K562 (cell line): ENCODE measurements at regions not wholly inside any gene's neighbourhood (a gene's known extent, or its start where the extent isn't known, plus 50 kb on each side); places are given as distances from the start of the nearest gene placed in this dataset.

Source experiments
- CHD2 ChIP-seq: IDR thresholded peaks from 2 replicates; pipeline ENCODE4 v1.6.1; 2011; ENCODE audit warnings: low read depth, low read length
- EP300 ChIP-seq: IDR thresholded peaks from 2 replicates; pipeline ENCODE4 v1.6.1; 2012; ENCODE audit warnings: low read length, improper control_type of control experiment
- FOXA1 ChIP-seq: fragments of 450-650 bp; IDR thresholded peaks from 2 replicates; pipeline ENCODE4 v1.6.1; 2016; ENCODE audit warnings: mild to moderate bottlenecking, borderline replicate concordance
- FOXA3 ChIP-seq, 2 experiments: fragments of 450-650 bp in 1 of 2; sonication (generic) in 1 of 2; formaldehyde crosslinking; IDR thresholded peaks in 1 of 2; conservative IDR thresholded peaks in 1 of 2; 2 replicates each; pipeline versions ENCODE4 v1.4.0 to v1.8.0; 2020 to 2022; ENCODE audit warnings: mild to moderate bottlenecking in 2 of 2, missing genetic modification reagents in 1 of 2
- KDM4B ChIP-seq, 2 experiments: fragments of 450-650 bp in 1 of 2; sonication (generic) in 1 of 2; IDR thresholded peaks; 2 replicates each; pipeline ENCODE4 v1.6.1; 2016 to 2017; ENCODE audit warnings: borderline replicate concordance in 2 of 2, antibody characterized with exemption in 1 of 2, low read depth in 1 of 2, mild to moderate bottlenecking in 1 of 2
- MYC ChIP-seq, 2 experiments: fragments of 250-450 bp in 1 of 2; sonication (Bioruptor Pico) in 1 of 2; IDR thresholded peaks; 2 replicates each; pipeline versions ENCODE4 v1.5.1 to v1.6.1; 2012 to 2021; ENCODE audit warnings: low read depth in 2 of 2, borderline replicate concordance in 1 of 2, improper control_type of control experiment in 1 of 2, low read length in 1 of 2, mild to moderate bottlenecking in 1 of 2, moderate library complexity in 1 of 2
- NCOA6 ChIP-seq: fragments of 450-650 bp; IDR thresholded peaks from 2 replicates; pipeline ENCODE4 v1.6.1; 2017; ENCODE audit warnings: mild to moderate bottlenecking
- YBX1 ChIP-seq: fragments of 450-650 bp; IDR thresholded peaks from 2 replicates; pipeline ENCODE4 v1.7.1; 2016; ENCODE audit warnings: mild to moderate bottlenecking
- ZC3H4 ChIP-seq: sonication (generic); formaldehyde crosslinking; IDR thresholded peaks from 2 replicates; pipeline ENCODE4 v1.9.0; 2021; ENCODE audit warnings: missing genetic modification reagents, borderline replicate concordance
- ZFP1 ChIP-seq: fragments of 450-650 bp; formaldehyde crosslinking; IDR thresholded peaks from 2 replicates; pipeline ENCODE4 v1.4.0; 2020; ENCODE audit warnings: mild to moderate bottlenecking, mixed read lengths
- TF ChIP-seq, protein P1 (sequence below): fragments of 450-650 bp; IDR thresholded peaks from 2 replicates; pipeline ENCODE4 v1.6.1; 2014; ENCODE audit warnings: low read depth, mild to moderate bottlenecking, moderate library complexity, borderline replicate concordance
- TF ChIP-seq, protein P2 (sequence below): fragments of 450-650 bp; IDR thresholded peaks from 2 replicates; pipeline ENCODE4 v1.6.1; 2018; ENCODE audit not compliant: partially characterized antibody
- TF ChIP-seq, protein P3 (sequence below), 3 experiments: IDR thresholded peaks in 2 of 3; conservative IDR thresholded peaks in 1 of 3; 2 replicates each; pipeline ENCODE4 v1.5.1; 2011 to 2012; ENCODE audit warnings: low read length in 3 of 3, mild to moderate bottlenecking in 3 of 3, control low read depth in 2 of 3, improper control_type of control experiment in 1 of 3, inconsistent platforms in 1 of 3, low read depth in 1 of 3, mixed read lengths in 1 of 3, moderate library complexity in 1 of 3; ENCODE audit not compliant: insufficient read depth in 2 of 3
- TF ChIP-seq, protein P4 (sequence below): fragments of 450-650 bp; IDR thresholded peaks from one replicate; pipeline ENCODE4 v1.6.1; 2018; ENCODE audit warnings: mild to moderate bottlenecking, moderate library complexity; ENCODE audit not compliant: partially characterized antibody

DNA sequence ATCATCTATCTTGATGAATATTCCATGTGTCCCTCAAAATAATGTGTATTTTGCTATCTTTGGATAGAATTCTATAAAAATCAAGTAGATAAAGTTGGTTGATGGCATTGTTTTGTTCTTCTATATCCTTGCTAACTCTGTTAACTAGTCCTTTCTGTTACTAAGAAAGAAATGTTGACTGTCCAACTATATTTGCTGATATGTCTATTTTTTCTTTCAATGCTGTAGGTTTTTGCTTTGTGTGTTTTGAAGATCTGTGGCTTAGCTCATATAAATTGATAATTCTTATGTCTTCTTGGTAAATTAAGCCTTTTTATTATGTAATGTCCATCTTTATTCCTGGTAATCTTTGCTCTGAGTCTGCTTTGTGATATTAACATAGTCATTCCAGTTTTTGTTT is 70.9 kb downstream of the SUCNR1 start:
- no peak for TF ChIP-seq ZFP1
- TF ChIP-seq FOXA3 (CRISPR knock-in tag; conservative IDR thresholded peaks at IDR 0.05 in 1 of 2, IDR thresholded peaks at IDR 0.05 in 1 of 2), result no peak
- no peak for TF ChIP-seq NCOA6
- no peak for TF ChIP-seq ZC3H4 (CRISPR knock-in tag)
- TF ChIP-seq MYC (IDR thresholded peaks at IDR 0.05; ENCODE audit: low read depth, low read length), result no peak
- TF ChIP-seq MYC (CRISPR knock-in tag; IDR thresholded peaks at IDR 0.05; ENCODE audit: borderline replicate concordance, low read depth), result no peak
- TF ChIP-seq, protein P1, sequence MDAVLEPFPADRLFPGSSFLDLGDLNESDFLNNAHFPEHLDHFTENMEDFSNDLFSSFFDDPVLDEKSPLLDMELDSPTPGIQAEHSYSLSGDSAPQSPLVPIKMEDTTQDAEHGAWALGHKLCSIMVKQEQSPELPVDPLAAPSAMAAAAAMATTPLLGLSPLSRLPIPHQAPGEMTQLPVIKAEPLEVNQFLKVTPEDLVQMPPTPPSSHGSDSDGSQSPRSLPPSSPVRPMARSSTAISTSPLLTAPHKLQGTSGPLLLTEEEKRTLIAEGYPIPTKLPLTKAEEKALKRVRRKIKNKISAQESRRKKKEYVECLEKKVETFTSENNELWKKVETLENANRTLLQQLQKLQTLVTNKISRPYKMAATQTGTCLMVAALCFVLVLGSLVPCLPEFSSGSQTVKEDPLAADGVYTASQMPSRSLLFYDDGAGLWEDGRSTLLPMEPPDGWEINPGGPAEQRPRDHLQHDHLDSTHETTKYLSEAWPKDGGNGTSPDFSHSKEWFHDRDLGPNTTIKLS, result no peak
- no peak for TF ChIP-seq EP300
- no peak for TF ChIP-seq CHD2
- no peak for TF ChIP-seq YBX1
- TF ChIP-seq, protein P2, sequence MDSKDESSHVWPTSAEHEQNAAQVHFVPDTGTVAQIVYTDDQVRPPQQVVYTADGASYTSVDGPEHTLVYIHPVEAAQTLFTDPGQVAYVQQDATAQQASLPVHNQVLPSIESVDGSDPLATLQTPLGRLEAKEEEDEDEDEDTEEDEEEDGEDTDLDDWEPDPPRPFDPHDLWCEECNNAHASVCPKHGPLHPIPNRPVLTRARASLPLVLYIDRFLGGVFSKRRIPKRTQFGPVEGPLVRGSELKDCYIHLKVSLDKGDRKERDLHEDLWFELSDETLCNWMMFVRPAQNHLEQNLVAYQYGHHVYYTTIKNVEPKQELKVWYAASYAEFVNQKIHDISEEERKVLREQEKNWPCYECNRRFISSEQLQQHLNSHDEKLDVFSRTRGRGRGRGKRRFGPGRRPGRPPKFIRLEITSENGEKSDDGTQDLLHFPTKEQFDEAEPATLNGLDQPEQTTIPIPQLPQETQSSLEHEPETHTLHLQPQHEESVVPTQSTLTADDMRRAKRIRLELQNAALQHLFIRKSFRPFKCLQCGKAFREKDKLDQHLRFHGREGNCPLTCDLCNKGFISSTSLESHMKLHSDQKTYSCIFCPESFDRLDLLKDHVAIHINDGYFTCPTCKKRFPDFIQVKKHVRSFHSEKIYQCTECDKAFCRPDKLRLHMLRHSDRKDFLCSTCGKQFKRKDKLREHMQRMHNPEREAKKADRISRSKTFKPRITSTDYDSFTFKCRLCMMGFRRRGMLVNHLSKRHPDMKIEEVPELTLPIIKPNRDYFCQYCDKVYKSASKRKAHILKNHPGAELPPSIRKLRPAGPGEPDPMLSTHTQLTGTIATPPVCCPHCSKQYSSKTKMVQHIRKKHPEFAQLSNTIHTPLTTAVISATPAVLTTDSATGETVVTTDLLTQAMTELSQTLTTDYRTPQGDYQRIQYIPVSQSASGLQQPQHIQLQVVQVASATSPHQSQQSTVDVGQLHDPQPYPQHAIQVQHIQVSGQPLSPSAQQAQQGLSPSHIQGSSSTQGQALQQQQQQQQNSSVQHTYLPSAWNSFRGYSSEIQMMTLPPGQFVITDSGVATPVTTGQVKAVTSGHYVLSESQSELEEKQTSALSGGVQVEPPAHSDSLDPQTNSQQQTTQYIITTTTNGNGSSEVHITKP, result no peak
- no peak for TF ChIP-seq KDM4B (IDR thresholded peaks at IDR 0.05; ENCODE audit: borderline replicate concordance in 2 of 2, low read depth in 1 of 2)
- TF ChIP-seq FOXA1, result no peak
- TF ChIP-seq, protein P3, sequence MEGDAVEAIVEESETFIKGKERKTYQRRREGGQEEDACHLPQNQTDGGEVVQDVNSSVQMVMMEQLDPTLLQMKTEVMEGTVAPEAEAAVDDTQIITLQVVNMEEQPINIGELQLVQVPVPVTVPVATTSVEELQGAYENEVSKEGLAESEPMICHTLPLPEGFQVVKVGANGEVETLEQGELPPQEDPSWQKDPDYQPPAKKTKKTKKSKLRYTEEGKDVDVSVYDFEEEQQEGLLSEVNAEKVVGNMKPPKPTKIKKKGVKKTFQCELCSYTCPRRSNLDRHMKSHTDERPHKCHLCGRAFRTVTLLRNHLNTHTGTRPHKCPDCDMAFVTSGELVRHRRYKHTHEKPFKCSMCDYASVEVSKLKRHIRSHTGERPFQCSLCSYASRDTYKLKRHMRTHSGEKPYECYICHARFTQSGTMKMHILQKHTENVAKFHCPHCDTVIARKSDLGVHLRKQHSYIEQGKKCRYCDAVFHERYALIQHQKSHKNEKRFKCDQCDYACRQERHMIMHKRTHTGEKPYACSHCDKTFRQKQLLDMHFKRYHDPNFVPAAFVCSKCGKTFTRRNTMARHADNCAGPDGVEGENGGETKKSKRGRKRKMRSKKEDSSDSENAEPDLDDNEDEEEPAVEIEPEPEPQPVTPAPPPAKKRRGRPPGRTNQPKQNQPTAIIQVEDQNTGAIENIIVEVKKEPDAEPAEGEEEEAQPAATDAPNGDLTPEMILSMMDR (IDR thresholded peaks at IDR 0.05 in 2 of 3, conservative IDR thresholded peaks at IDR 0.05 in 1 of 3; ENCODE audit: insufficient read depth in 2 of 3, low read depth in 1 of 3, low read length in 3 of 3), result no peak
- TF ChIP-seq, protein P4, sequence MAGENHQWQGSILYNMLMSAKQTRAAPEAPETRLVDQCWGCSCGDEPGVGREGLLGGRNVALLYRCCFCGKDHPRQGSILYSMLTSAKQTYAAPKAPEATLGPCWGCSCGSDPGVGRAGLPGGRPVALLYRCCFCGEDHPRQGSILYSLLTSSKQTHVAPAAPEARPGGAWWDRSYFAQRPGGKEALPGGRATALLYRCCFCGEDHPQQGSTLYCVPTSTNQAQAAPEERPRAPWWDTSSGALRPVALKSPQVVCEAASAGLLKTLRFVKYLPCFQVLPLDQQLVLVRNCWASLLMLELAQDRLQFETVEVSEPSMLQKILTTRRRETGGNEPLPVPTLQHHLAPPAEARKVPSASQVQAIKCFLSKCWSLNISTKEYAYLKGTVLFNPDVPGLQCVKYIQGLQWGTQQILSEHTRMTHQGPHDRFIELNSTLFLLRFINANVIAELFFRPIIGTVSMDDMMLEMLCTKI, result no peak
